A549 (cell line): ENCODE measurements at regions not wholly inside any gene's neighbourhood (a gene's known extent, or its start where the extent isn't known, plus 50 kb on each side); places are given as distances from the start of the nearest gene placed in this dataset.

Source experiments
- ATAC-seq, 2 experiments: fragments of 200-7000 bp in 1 of 2; fragments of >200 bp in 1 of 2; cut with Nextera tagmentation in 1 of 2; cut with Tn5 transposase in 1 of 2; 3 replicates each; pipeline versions ENCODE4 v1.8.0 to v1.9.1; 2018 to 2020; ENCODE audit warnings: mild to moderate bottlenecking in 1 of 2, moderate library complexity in 1 of 2
- CTCF ChIA-PET: fragments of 300-600 bp; sonication (Branson Sonifier 250); formaldehyde crosslinking; extraction: SDS; loops from one replicate; lab custom pipeline; 2021; ENCODE audit warnings: antibody characterized with exemption, inconsistent platforms; lab: Yijun Ruan, JAX
- POLR2A ChIA-PET: fragments of 350-600 bp; formaldehyde crosslinking; extraction: SDS; loops from one replicate; lab custom pipeline; 2021; ENCODE audit warnings: antibody characterized with exemption, inconsistent platforms; lab: Yijun Ruan, JAX
- DNase-seq, 2 experiments: peaks; one replicate each; pipeline versions ENCODE4 v3.0.0 to v3.0.0-alpha.2; 2011 to 2016; ENCODE audit warnings: low read depth in 1 of 2, low spot score in 1 of 2
- FAIRE-seq: peaks from 2 replicates; lab custom pipeline; 2011; peaks lifted over from hg19 to GRCh38; lab: Jason Lieb, UNC
- H3K27ac ChIP-seq, 2 experiments: fragments of >200 bp; sonication (Bioruptor Twin); formaldehyde crosslinking; 3 replicates each; pipeline ENCODE4 v1.5.1; 2016 to 2017
- H3K4me1 ChIP-seq: fragments of >200 bp; sonication (Bioruptor Twin); formaldehyde crosslinking; 3 replicates; pipeline ENCODE4 v1.6.1; 2016
- H3K4me2 ChIP-seq: fragments of >200 bp; sonication (Bioruptor Twin); formaldehyde crosslinking; 3 replicates; pipeline ENCODE4 v1.6.1; 2016
- H3K4me3 ChIP-seq: fragments of >200 bp; sonication (Bioruptor Twin); formaldehyde crosslinking; 3 replicates; pipeline ENCODE4 v1.5.1; 2016
- H3K9me3 ChIP-seq: fragments of >200 bp; sonication (Bioruptor Twin); formaldehyde crosslinking; 3 replicates; pipeline ENCODE4 v1.6.1; 2016
- ATOH8 ChIP-seq: fragments of 250-450 bp; sonication (Bioruptor Pico); IDR thresholded peaks from 2 replicates; pipeline ENCODE4 v1.5.0; 2020; ENCODE audit warnings: low read depth, mild to moderate bottlenecking, moderate library complexity
- BHLHE40 ChIP-seq: IDR thresholded peaks from 2 replicates; pipeline ENCODE4 v1.6.1; 2012; ENCODE audit warnings: low read depth, low read length, inconsistent platforms
- CBX8 ChIP-seq: fragments of 200-600 bp; sonication (generic); IDR thresholded peaks from 2 replicates; pipeline ENCODE4 v1.6.1; 2016
- CEBPB ChIP-seq, 2 experiments: fragments of >200 bp in 1 of 2; sonication (Bioruptor Twin) in 1 of 2; formaldehyde crosslinking in 1 of 2; IDR thresholded peaks; 2 replicates each; pipeline ENCODE4 v1.6.1; 2012 to 2016
- CHD2 ChIP-seq: fragments of 150-350 bp; IDR thresholded peaks from 2 replicates; pipeline ENCODE4 v1.6.1; 2014; ENCODE audit warnings: low read length; ENCODE audit not compliant: partially characterized antibody
- CTCF ChIP-seq: fragments of >200 bp; sonication (Bioruptor Twin); formaldehyde crosslinking; IDR thresholded peaks from 3 replicates; pipeline ENCODE4 v1.5.1; 2016
- E2F6 ChIP-seq: IDR thresholded peaks from 2 replicates; pipeline ENCODE4 v1.6.1; 2012; ENCODE audit warnings: low read depth, borderline replicate concordance
- EHMT2 ChIP-seq: fragments of 200-600 bp; sonication (generic); IDR thresholded peaks from 2 replicates; pipeline ENCODE4 v1.6.1; 2016; ENCODE audit warnings: antibody characterized with exemption, low read depth, mild to moderate bottlenecking, moderate library complexity
- EP300 ChIP-seq, 2 experiments: fragments of >200 bp; sonication (Bioruptor Twin); formaldehyde crosslinking; IDR thresholded peaks; 2 replicates in 1 of 2; 3 replicates in 1 of 2; pipeline ENCODE4 v1.6.1; 2016 to 2017
- FOSL2 ChIP-seq, 2 experiments: fragments of 450-650 bp in 1 of 2; fragments of >200 bp in 1 of 2; sonication (Bioruptor Twin) in 1 of 2; formaldehyde crosslinking; IDR thresholded peaks; 2 replicates each; pipeline versions ENCODE4 v1.5.0 to v1.6.1; 2016 to 2020; ENCODE audit warnings: mild to moderate bottlenecking in 1 of 2, moderate library complexity in 1 of 2
- FOXS1 ChIP-seq: fragments of 250-450 bp; sonication (Bioruptor Pico); IDR thresholded peaks from 2 replicates; pipeline ENCODE4 v1.5.0; 2020; ENCODE audit warnings: mild to moderate bottlenecking, moderate library complexity
- HDAC2 ChIP-seq: fragments of 200-600 bp; sonication (generic); IDR thresholded peaks from 2 replicates; pipeline ENCODE4 v1.6.1; 2016
- HOXA7 ChIP-seq: fragments of 250-450 bp; sonication (Bioruptor Pico); IDR thresholded peaks from 2 replicates; pipeline ENCODE4 v1.5.0; 2020; ENCODE audit warnings: mild to moderate bottlenecking, moderate library complexity
- KDM1A ChIP-seq: fragments of 200-600 bp; sonication (generic); IDR thresholded peaks from 2 replicates; pipeline ENCODE4 v1.6.1; 2016; ENCODE audit warnings: low read depth, mild to moderate bottlenecking
- KDM5A ChIP-seq: fragments of 200-600 bp; sonication (generic); IDR thresholded peaks from 2 replicates; pipeline ENCODE4 v1.6.1; 2016; ENCODE audit warnings: antibody characterized with exemption, mild to moderate bottlenecking
- MAX ChIP-seq: IDR thresholded peaks from 2 replicates; pipeline ENCODE4 v1.6.1; 2012
- MAZ ChIP-seq: fragments of 150-350 bp; IDR thresholded peaks from 2 replicates; pipeline ENCODE4 v1.6.1; 2014; ENCODE audit warnings: antibody characterized with exemption, low read depth, low read length, borderline replicate concordance
- NR3C1 ChIP-seq: fragments of >200 bp; sonication (Bioruptor Twin); formaldehyde crosslinking; IDR thresholded peaks from 3 replicates; pipeline ENCODE4 v1.6.1; 2017
- PHF8 ChIP-seq: fragments of 200-600 bp; sonication (generic); IDR thresholded peaks from 2 replicates; pipeline ENCODE4 v1.6.1; 2016; ENCODE audit warnings: low read depth, mild to moderate bottlenecking, antibody characterized with exemption, moderate library complexity, borderline replicate concordance
- REST ChIP-seq: fragments of 200-600 bp; sonication (generic); IDR thresholded peaks from 2 replicates; pipeline ENCODE4 v1.6.1; 2016; ENCODE audit warnings: antibody characterized with exemption, mild to moderate bottlenecking, moderate library complexity
- RNF2 ChIP-seq: fragments of 200-600 bp; sonication (generic); IDR thresholded peaks from 2 replicates; pipeline ENCODE4 v1.6.1; 2016; ENCODE audit warnings: low read depth, mild to moderate bottlenecking, antibody characterized with exemption, moderate library complexity, borderline replicate concordance
- SMC3 ChIP-seq: fragments of >200 bp; sonication (Bioruptor Twin); formaldehyde crosslinking; IDR thresholded peaks from 3 replicates; pipeline ENCODE4 v1.6.1; 2018; ENCODE audit warnings: inconsistent platforms
- SREBF2 ChIP-seq: fragments of 450-650 bp; IDR thresholded peaks from 2 replicates; pipeline ENCODE4 v1.6.1; 2014; ENCODE audit warnings: mild to moderate bottlenecking, moderate library complexity
- TFCP2L1 ChIP-seq: fragments of 250-450 bp; sonication (Bioruptor Pico); IDR thresholded peaks from 2 replicates; pipeline ENCODE4 v1.5.0; 2021; ENCODE audit warnings: mild to moderate bottlenecking
- USF2 ChIP-seq: fragments of 450-650 bp; IDR thresholded peaks from 2 replicates; pipeline ENCODE4 v1.6.1; 2014; ENCODE audit warnings: antibody characterized with exemption
- ZC3H11A ChIP-seq: fragments of 450-650 bp; IDR thresholded peaks from 2 replicates; pipeline ENCODE4 v1.6.1; 2014; ENCODE audit warnings: antibody characterized with exemption, mild to moderate bottlenecking
- ZFP36 ChIP-seq: fragments of 450-650 bp; IDR thresholded peaks from 2 replicates; pipeline ENCODE4 v1.6.1; 2014; ENCODE audit warnings: borderline replicate concordance; ENCODE audit not compliant: partially characterized antibody
- ZSCAN20 ChIP-seq: fragments of 250-450 bp; sonication (Bioruptor Pico); IDR thresholded peaks from 2 replicates; pipeline ENCODE4 v1.8.0; 2022; ENCODE audit warnings: mild to moderate bottlenecking, moderate library complexity
- WGBS: methylation state at CpG from one replicate; pipeline ENCODE4 v1.1.6; 2017; ENCODE audit errors: missing lambda C conversion rate; 5-methylcytosine and 5-hydroxymethylcytosine counted together

- POLR2A ChIA-PET: no interaction called here
- no peak overlapping the region for H3K27ac ChIP-seq
- CTCF ChIA-PET: no interaction called here
These were observed 521.3 kb downstream of the TUSC7 start for GRCh38 chr3:117230924-117231323.

GRCh38 chr3:117234331-117234730, 524.8 kb downstream of the TUSC7 start:
- POLR2A ChIA-PET: no interaction called here
- no peaks in the 10 kb centered on the region for H3K4me1 ChIP-seq
- H3K27ac ChIP-seq: no peak overlapping the region
- TF ChIP-seq HOXA7 (CRISPR knock-in tag) (no peak), ATOH8 (CRISPR knock-in tag) (no peak), FOXS1 (CRISPR knock-in tag) (no peak), MAZ (no peak), EHMT2 (no peak), RNF2 (no peak), BHLHE40 (no peak), FOSL2 (IDR thresholded peaks at IDR 0.05) (no peak), FOSL2 (CRISPR knock-in tag; IDR thresholded peaks at IDR 0.05) (no peak), MAX (no peak), ZC3H11A (no peak), SREBF2 (no peak), REST (no peak), TFCP2L1 (CRISPR knock-in tag) (no peak), E2F6 (no peak), KDM5A (no peak)
- H3K9me3 ChIP-seq: no peaks in the 10 kb centered on the region
- no peak overlapping the region for H3K4me2 ChIP-seq
- no peak for ATAC-seq
- no peak for FAIRE-seq
- WGBS: 7% methylated on average over 1 of the region's 1 CpG
- CTCF ChIA-PET: interaction anchor here (1.2 kb wide), 1 partner anchor 10 kb away, joined by 3 read pairs; no protein-coding TSS in a partner anchor
- H3K4me3 ChIP-seq: no peak overlapping the region
- DNase-seq: no peak

More at GRCh38 chr3:117230924-117231323, 521.3 kb downstream of the TUSC7 start:
- 78% methylated on average over 2 of the region's 2 CpGs for WGBS
- Histone ChIP-seq H3K9me3 (no peaks in the 10 kb centered on the region), H3K4me3 (no peak overlapping the region), H3K4me1 (no peaks in the 10 kb centered on the region), H3K4me2 (no peak overlapping the region)
- FAIRE-seq (no peak), ATAC-seq (no peak), DNase-seq (no peak)
- TF ChIP-seq USF2: no peak
- TF ChIP-seq PHF8: no peak
- TF ChIP-seq ZC3H11A: no peak
- no peak for TF ChIP-seq MAZ
- TF ChIP-seq CEBPB (IDR thresholded peaks at IDR 0.05): no peak
- TF ChIP-seq ZSCAN20 (CRISPR knock-in tag): no peak
- no peak for TF ChIP-seq SREBF2
- no peak for TF ChIP-seq KDM1A
- TF ChIP-seq CHD2: no peak
- TF ChIP-seq EHMT2: no peak
- TF ChIP-seq HDAC2: no peak
- no peak for TF ChIP-seq SMC3
- no peak for TF ChIP-seq NR3C1
- TF ChIP-seq CTCF: no peak
- no peak for TF ChIP-seq FOXS1 (CRISPR knock-in tag)
- no peak for TF ChIP-seq CBX8
- no peak for TF ChIP-seq ZFP36
- no peak for TF ChIP-seq FOSL2 (IDR thresholded peaks at IDR 0.05)
- no peak for TF ChIP-seq FOSL2 (CRISPR knock-in tag; IDR thresholded peaks at IDR 0.05)
- no peak for TF ChIP-seq EP300 (IDR thresholded peaks at IDR 0.05)
- TF ChIP-seq, all 56 proteins: peak for 0
